Left cardiac atrium (tissue), 4 donors: ENCODE measurements at regions not wholly inside any gene's neighbourhood (a gene's known extent, or its start where the extent isn't known, plus 50 kb on each side); places are given as distances from the start of the nearest gene placed in this dataset.

Experiments
- ATAC-seq, 2 donors: fragments of 200-7000 bp; cut with Tn5 transposase; one replicate each; pipeline ENCODE4 v1.9.1; 2020; ENCODE audit warnings: mild to moderate bottlenecking in 2 of 2, moderate library complexity in 2 of 2
- DNase-seq: peaks from one replicate; pipeline ENCODE4 v3.0.0-alpha.2; 2020
- intact Hi-C, 2 donors: fragments of 100-400 bp; cut with DNase I; formaldehyde crosslinking; loops; one replicate each; pipeline versions ENCODE4 v1.14.1 to v1.15.1; 2022 to 2023
- donor health status: DM: no; HTN: yes; CAD: no.
- donor health status: DM: no; HTN: yes; CAD: no; lungs with severe emphysema.
- donor health status: DM: yes; HTN: yes; CAD: no.
- donor health status: Dilated cardiomyopathy.

DNA sequence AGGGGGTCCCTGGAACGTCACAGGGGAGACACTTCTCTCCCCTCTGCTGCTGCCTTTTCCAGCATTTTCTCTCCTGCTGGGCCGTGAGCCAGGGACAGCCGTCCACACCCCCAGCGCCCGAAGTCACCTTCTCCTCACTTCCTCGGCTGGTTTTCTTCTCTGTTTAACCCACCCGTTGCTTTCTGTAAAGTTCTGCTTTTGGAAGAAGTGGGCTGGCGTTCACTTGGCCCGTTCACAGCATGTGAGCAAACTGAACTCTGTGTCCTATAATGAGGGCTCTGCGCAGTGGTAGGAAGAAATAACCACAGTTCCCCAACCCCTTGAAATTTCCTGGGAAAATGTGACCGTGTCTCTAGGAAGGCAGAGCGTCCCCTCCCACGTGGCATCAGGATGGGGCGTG, 187.0 kb upstream of the HDAC4 start:
- ATAC-seq (no peak), DNase-seq (no peak)
- intact Hi-C loops = no loop called here

- ATAC-seq (no peak), DNase-seq (no peak)
- intact Hi-C loops = no loop called here
Observed at GRCh38 chr2:239587311-239587731, 186.5 kb upstream of the HDAC4 start.

DNA sequence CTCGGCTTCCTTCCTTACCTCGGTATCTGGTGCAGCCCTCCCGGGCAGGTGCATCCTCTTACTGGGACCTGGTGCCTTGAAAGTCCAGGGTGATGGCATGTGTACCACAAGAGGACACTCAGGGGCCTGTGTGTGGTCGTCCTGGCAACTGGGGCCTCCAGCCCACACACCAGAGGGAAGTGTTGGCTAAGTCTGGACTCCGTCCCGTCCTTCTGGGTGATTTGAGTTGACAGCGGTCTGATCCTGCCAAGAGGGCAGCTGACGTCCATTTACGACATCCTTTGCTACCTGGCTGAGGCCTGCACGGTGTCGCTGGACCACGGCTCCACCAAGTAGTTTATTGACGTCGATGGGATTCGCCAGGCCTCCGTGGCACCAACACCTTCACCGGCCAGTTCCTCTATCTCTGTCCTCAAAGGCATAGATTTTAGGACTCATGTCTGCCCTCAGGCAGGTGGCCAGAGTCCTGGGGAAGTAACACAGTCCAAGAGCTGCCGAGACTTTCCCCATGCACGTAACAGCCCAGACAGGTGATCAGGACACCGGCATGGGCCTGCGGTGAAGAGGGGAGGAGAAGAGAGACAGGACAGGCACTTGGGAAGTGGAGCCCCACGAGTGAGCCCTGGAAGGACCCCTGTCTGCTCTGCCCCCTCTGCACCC, 186.0 kb upstream of the HDAC4 start:
- no peak for DNase-seq
- intact Hi-C loops = no loop called here
- no peak for ATAC-seq

GRCh38 chr2:239585422-239585821, 184.6 kb upstream of the HDAC4 start:
- intact Hi-C loops = no loop called here
- no peak for ATAC-seq
- peak; percentile 3 for DNase-seq

DNA sequence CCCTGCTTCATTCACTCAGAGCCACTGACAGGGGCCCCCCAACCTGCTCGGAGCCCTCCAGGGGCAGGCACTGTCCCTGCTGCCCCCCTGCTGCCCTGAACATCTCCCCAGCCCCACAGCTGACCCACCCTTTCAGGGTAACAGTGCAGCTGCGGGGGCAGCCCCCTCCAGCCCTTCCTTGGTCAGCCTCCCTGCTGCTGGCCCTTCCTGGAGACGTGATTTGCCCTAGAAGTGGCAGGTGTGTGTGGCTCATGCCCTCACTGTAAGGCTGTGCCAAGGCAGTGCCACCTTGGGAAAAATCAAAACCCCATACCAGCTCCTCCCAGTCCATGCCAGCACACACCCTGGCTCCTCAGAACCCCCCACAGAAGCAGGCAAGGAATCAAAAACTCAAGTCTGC, 184.2 kb upstream of the HDAC4 start:
- DNase-seq (peak; percentile 1), ATAC-seq (no peak)
- intact Hi-C loops = no loop called here

DNA sequence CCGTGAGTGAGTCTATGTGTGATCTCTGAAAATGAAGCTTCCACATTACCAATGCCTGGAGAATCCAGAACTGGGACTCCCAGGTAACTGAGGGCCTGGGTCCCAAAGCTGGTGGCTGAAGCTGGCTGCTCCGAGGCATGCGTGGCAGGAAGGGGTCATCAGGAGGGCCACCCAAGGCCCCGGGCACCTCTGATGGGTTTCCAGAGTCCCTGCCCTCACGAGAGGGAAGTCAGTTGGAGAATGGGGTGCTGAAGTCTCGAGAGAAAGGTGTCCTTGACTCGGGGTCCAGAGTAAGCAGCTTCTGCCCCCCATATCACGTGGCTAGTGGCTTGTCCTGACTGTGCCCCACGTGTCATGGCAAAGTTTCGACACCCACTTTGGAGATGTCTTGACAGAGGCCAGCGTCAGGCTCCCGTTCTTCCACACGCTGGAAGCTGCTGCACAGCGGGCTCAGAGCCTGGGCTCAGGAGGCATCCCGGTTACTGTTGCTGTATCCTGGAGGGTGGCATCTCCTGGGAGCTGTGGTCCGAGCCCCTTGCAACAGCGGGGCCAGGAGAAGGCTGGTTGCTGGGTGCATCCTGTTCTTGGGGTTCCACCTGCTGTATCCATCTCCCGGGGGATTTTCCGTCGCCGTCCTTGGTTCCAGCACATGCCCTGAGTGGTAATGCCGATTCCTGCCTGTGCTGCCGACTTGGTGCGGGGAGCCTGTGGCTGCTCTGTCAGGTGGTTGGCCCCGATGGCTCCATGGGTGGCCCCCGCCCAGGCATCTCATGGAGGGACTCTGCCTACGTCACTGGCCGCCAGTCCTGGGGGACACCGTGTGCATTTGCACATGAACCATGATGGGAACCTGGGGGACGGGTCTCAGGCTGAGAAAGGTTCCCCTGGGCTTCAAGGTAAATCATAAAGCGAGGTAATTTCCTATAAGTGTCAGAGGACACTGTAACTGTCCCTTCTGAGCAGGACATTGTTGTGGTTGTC, 183.3 kb upstream of the HDAC4 start:
- DNase-seq (peak; percentile 14), ATAC-seq (no peak)
- intact Hi-C loops = no loop called here

DNA sequence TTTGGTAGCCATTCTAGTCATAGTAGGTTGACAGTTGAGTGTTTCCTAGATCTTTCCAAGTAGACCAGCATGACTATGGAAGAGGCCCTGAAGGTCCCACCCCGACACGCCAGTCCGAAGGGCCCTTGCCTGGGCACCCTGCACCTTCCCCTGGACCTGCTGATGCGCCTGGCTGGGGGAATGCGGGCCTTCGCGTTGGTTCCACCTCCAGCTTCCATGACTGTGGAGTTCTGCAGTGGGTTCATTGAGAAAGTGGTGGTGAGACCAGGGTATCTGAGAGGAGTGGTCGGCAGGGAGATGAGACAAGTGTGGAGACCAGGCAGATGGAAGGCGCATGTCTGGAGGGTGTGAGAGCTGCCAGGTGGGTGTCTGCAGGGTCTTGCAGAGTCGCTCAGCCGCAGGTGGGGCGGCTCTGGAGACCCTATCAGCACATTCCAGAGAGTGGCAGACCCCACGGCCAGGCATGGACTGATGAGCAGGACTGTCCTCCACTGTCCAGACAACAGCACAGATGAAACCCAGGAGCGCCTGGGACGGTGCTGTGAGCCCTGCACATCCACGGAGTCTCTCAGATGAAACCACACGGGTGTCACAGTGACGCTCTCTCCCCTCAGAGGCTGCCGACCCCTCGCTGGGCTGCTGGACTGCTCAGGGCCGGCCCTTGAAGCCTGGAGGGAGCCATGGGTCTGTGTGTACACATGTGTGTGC, 182.5 kb upstream of the HDAC4 start:
- intact Hi-C loops = no loop called here
- DNase-seq = peak; percentile 3
- no peak for ATAC-seq

GRCh38 chr2:239582476-239582875, 181.7 kb upstream of the HDAC4 start:
- ATAC-seq (no peak), DNase-seq (no peak)
- intact Hi-C loops = no loop called here

- DNase-seq (no peak), ATAC-seq (no peak)
- intact Hi-C loops = no loop called here
Observed at GRCh38 chr2:239581352-239581901, 180.6 kb upstream of the HDAC4 start.

GRCh38 chr2:239580199-239580527, 179.3 kb upstream of the HDAC4 start:
- intact Hi-C loops = no loop called here
- no peak for DNase-seq
- ATAC-seq = no peak

- ATAC-seq (no peak), DNase-seq (no peak)
- intact Hi-C loops = no loop called here
Observed at GRCh38 chr2:239579524-239580198, 178.8 kb upstream of the HDAC4 start.

DNA sequence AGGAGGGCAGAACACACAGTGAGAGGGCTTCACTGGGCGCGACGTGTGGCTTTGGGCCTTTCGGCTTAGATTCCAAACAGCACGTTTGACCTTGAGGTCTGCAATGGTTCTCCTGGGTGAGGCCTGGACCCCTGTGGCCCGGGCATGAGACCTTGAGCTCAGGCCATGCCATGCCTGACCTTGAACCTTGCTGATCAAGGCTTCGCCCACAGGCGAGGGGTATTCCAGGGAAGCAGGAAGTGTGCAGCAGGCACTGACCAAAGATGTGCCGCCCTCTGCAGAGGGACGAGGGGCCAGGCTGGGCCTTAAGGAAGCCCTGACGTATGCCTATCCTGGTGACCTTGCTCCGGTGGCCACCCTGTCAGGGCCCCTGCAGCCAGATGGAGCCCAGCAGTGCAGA, 178.3 kb upstream of the HDAC4 start:
- DNase-seq = no peak
- intact Hi-C loops = no loop called here
- ATAC-seq = no peak

DNA sequence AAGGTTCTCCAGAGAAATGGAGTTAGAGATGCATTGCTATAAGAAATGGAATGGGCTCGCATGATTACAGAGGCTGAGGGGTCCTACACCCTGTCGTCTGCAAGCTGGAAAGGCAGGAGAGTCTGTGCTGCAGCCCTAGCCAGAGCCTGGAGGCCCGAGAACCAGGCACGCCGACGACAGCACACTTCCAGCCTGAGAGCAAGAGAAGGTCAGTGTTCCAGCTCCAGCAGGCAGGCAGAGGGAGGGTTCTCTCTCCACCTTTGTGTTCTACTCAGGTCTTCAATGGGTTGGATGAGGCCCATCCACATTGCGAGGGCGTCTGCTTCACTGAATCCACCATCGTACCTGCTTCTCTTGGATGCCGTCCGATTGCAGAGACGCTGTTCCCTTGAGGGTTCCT, 177.6 kb upstream of the HDAC4 start:
- intact Hi-C loops = no loop called here
- DNase-seq (no peak), ATAC-seq (no peak)

GRCh38 chr2:239577935-239578334, 177.1 kb upstream of the HDAC4 start:
- DNase-seq (no peak), ATAC-seq (no peak)
- intact Hi-C loops = no loop called here

DNA sequence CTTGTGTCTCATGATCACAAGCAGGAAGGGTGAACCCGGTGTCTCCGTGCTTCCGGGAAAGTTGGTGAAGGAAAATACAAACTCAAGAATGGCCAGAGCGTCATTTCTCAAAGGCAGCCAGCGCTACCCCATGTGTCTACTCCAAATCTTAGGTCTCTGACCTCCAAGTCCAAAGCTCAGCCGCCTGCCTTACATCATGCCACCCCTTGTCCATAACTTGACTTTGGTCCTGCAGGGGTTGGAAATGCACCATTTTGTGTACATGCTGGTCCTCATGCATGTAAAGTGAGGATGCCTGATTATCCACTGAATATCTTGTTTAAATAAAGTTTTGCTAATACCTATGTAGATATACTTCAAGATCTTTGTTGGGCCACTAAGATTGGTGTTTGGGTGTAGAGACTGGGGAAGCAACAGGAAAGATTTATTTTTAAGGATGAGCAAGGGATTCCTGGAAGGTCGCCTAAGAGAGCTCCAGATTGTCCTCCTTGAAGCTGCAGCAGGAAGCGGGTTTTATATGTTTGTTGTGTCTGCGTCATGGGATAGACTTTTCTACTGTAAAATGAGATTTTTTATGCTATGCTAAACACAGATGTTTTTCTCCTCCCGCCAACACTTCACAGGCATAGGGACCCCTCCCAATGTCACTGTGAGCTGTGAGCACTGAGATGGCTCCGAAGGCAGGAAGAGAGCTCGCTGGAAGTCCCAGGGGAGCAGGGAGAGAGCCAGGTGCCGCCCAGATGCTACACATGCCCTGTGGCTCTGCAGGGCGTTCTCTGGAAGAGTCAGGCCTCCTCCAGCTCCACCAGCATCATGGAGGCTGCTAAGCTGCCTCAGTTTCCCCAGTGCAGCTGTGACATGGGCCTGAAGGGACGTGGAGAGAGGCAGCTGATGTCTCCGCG, 176.2 kb upstream of the HDAC4 start:
- DNase-seq (no peak), ATAC-seq (no peak)
- intact Hi-C loops = no loop called here

DNA sequence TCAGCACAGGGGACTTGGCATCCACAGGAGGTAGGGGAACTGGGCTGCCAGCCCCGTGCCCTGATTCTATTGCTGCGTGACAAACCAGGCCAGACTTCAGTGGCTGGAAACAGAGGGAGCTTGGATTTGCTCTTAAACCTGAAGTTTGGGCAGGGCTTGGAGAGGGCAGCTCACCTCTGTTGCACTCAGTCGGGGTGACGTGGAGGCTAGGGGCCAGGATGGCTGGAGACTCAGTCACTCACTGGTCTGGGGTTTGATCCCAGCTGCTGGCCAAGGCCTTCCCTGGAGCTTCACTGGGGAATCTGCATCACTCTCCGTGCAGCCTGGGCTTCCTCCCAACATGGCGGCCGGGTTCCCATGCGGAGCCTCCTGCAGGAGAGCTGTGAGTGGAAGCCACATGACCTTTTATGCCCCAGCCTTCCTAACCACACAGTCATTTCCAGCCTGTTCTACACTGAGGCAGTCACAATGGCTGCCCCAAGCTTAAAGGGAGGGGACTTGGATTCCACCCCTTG, 175.2 kb upstream of the HDAC4 start:
- ATAC-seq (no peak), DNase-seq (no peak)
- intact Hi-C loops = no loop called here

- intact Hi-C loops = no loop called here
- ATAC-seq (peak; percentile 41 to 63), DNase-seq (no peak)
Observed at GRCh38 chr2:239574434-239575156, 173.8 kb upstream of the HDAC4 start.

DNA sequence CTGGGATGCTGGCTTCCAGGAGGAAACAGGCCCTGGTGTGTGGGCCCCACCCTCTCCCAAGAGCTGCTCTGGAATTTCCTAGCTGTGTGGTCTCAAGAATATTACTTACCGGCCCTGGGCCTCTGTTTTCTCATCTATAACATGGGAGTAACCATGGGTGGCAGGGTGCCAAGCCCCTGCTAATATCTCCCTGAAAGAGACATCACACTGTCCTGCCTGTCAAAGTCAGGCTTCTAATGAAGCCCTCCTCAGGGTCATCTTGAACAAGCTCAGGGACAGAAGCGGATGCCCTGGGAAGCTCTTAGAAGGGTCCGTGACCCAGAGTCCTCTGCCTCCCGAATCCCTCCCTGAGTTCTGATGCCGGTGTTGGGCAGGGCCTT, 173.2 kb upstream of the HDAC4 start:
- no peak for ATAC-seq
- no peak for DNase-seq
- intact Hi-C loops = no loop called here
